Hippocampal formation (tissue), 2 donors: ENCODE measurements at regions not wholly inside any gene's neighbourhood (a gene's known extent, or its start where the extent isn't known, plus 50 kb on each side); places are given as distances from the start of the nearest gene placed in this dataset.

Experiments used
- DNase-seq, 2 donors: peaks; one replicate each; lab custom pipeline; 2025; lab: John Stamatoyannopoulos, UW

- DNase-seq = no peak
Observed at GRCh38 chr13:111862836-111863815, 203.8 kb upstream of the SOX1 start.

GRCh38 chr13:111864566-111864965 lies 202.4 kb upstream of the SOX1 start:
- no peak for DNase-seq

GRCh38 chr13:111865046-111865445 lies 201.9 kb upstream of the SOX1 start:
- no peak for DNase-seq

- no peak for DNase-seq
Observed at GRCh38 chr13:111865826-111866225, 201.1 kb upstream of the SOX1 start.

GRCh38 chr13:111866731-111867245 lies 200.2 kb upstream of the SOX1 start:
- DNase-seq = no peak

GRCh38 chr13:111867657-111868056 lies 199.3 kb upstream of the SOX1 start:
- no peak for DNase-seq

GRCh38 chr13:111868716-111869115 lies 198.2 kb upstream of the SOX1 start:
- DNase-seq = no peak

GRCh38 chr13:111872475-111873150 lies 194.3 kb upstream of the SOX1 start:
- no peak for DNase-seq

- no peak for DNase-seq
Observed at GRCh38 chr13:111873676-111874178, 193.2 kb upstream of the SOX1 start.

- DNase-seq = no peak
Observed at GRCh38 chr13:111874981-111875380, 192.0 kb upstream of the SOX1 start.

- DNase-seq = no peak
Observed at GRCh38 chr13:111875915-111876314, 191.0 kb upstream of the SOX1 start.

GRCh38 chr13:111876506-111876905 lies 190.4 kb upstream of the SOX1 start:
- no peak for DNase-seq

GRCh38 chr13:111877906-111878305 lies 189.0 kb upstream of the SOX1 start:
- DNase-seq = no peak

GRCh38 chr13:111879719-111880118 lies 187.2 kb upstream of the SOX1 start:
- no peak for DNase-seq

- no peak for DNase-seq
Observed at GRCh38 chr13:111880185-111880584, 186.8 kb upstream of the SOX1 start.

GRCh38 chr13:111881700-111882099 lies 185.2 kb upstream of the SOX1 start:
- no peak for DNase-seq

- DNase-seq = no peak
Observed at GRCh38 chr13:111882351-111882750, 184.6 kb upstream of the SOX1 start.

- DNase-seq = no peak
Observed at GRCh38 chr13:111883571-111884343, 183.2 kb upstream of the SOX1 start.

GRCh38 chr13:111886217-111886945 lies 180.6 kb upstream of the SOX1 start:
- DNase-seq = no peak

GRCh38 chr13:111893071-111893606 lies 173.8 kb upstream of the SOX1 start:
- no peak for DNase-seq
